ENCODE measurements at regions not wholly inside any gene's neighbourhood (a gene's known extent, or its start where the extent isn't known, plus 50 kb on each side); places are given as distances from the start of the nearest gene placed in this dataset.

GRCh38 chr1:54476530-54477109 is 70.4 kb upstream of the SSBP3 start:
- no peaks in the 10 kb centered on the region for H3K79me2 ChIP-seq (ENCODE audit: insufficient read depth, low read length)
- Mint-ChIP-seq H3K4me3 (ENCODE audit: unreplicated experiment) (no peak overlapping the region), H3K4me1 (ENCODE audit: low read depth, unreplicated experiment) (peaks cover 20% of the 10 kb centered on the region), H3K27ac (ENCODE audit: unreplicated experiment) (no peak overlapping the region), H3K27me3 (ENCODE audit: low read depth, unreplicated experiment) (peaks cover 32% of the 10 kb centered on the region), H3K9me3 (ENCODE audit: unreplicated experiment) (no peaks in the 10 kb centered on the region), H3K36me3 (ENCODE audit: low read depth, unreplicated experiment) (no peaks in the 10 kb centered on the region)
- H2AFZ ChIP-seq (ENCODE audit: low read depth, low read length) = no peak overlapping the region
- TF ChIP-seq, protein P1, sequence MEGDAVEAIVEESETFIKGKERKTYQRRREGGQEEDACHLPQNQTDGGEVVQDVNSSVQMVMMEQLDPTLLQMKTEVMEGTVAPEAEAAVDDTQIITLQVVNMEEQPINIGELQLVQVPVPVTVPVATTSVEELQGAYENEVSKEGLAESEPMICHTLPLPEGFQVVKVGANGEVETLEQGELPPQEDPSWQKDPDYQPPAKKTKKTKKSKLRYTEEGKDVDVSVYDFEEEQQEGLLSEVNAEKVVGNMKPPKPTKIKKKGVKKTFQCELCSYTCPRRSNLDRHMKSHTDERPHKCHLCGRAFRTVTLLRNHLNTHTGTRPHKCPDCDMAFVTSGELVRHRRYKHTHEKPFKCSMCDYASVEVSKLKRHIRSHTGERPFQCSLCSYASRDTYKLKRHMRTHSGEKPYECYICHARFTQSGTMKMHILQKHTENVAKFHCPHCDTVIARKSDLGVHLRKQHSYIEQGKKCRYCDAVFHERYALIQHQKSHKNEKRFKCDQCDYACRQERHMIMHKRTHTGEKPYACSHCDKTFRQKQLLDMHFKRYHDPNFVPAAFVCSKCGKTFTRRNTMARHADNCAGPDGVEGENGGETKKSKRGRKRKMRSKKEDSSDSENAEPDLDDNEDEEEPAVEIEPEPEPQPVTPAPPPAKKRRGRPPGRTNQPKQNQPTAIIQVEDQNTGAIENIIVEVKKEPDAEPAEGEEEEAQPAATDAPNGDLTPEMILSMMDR (IDR thresholded peaks at IDR 0.05; ENCODE audit: insufficient read depth, low read depth, low read length) = no peak
- TF ChIP-seq EZH2 (IDR thresholded peaks at IDR 0.05; ENCODE audit: insufficient read depth, low read length) = no peak
- FAIRE-seq = no peak
- no peak overlapping the region for H3K4me3 ChIP-seq (ENCODE audit: insufficient read depth, low read depth, low read length)
- H3K9me3 ChIP-seq (ENCODE audit: insufficient read depth, low read depth, low read length) = no peaks in the 10 kb centered on the region
- H4K20me1 ChIP-seq (ENCODE audit: insufficient read depth, low read length) = no peaks in the 10 kb centered on the region
- no peak overlapping the region for H3K9ac ChIP-seq (ENCODE audit: low read length)
- no peak overlapping the region for H3K4me2 ChIP-seq (ENCODE audit: low read length)
- no peak for DNase-seq (ENCODE audit: low read depth)
- no peaks in the 10 kb centered on the region for H3K36me3 ChIP-seq (ENCODE audit: insufficient read depth, low read length)
- H3K27me3 ChIP-seq (ENCODE audit: insufficient read depth, low read length) = peaks cover 26% of the 10 kb centered on the region
- H3K4me1 ChIP-seq (ENCODE audit: insufficient read depth, low read length) = peaks cover 5% of the 10 kb centered on the region
- no peak overlapping the region for H3K27ac ChIP-seq (ENCODE audit: low read depth, low read length)

DNA sequence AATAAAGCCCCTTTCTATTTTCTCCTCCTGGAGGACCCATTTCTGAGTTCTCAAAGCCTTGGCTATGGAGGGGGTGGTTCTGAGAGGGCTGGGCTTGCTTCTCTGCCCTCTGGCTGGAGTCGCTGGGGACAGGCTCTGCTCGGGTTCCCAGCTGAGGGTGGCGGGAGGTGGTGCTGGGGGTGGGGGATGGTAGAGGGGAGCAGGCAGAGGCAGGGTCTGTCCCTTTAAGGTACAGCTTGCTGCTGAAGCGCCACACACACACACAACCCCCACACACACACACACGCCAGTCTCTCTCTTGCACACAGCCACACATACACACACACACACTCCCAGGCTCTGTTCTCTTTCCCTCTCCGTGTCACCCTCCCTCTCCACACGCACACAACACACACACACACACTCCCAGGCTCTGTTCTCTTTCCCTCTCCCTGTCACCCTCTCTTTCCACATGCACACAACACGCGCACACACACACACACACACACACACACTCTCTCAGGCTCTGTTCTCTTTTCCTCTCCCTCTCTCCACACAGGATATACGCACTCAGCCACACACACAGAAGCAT is 69.8 kb upstream of the SSBP3 start:
- no peak overlapping the region for H3K9ac ChIP-seq (ENCODE audit: low read length)
- Mint-ChIP-seq H3K9me3 (ENCODE audit: unreplicated experiment) (no peaks in the 10 kb centered on the region), H3K4me3 (ENCODE audit: unreplicated experiment) (peak overlapping the region; percentile 56), H3K36me3 (ENCODE audit: low read depth, unreplicated experiment) (no peaks in the 10 kb centered on the region), H3K27ac (ENCODE audit: unreplicated experiment) (peak overlapping the region; percentile 18), H3K4me1 (ENCODE audit: low read depth, unreplicated experiment) (peaks cover 23% of the 10 kb centered on the region), H3K27me3 (ENCODE audit: low read depth, unreplicated experiment) (peaks cover 30% of the 10 kb centered on the region)
- no peak for FAIRE-seq
- no peak overlapping the region for H2AFZ ChIP-seq (ENCODE audit: low read depth, low read length)
- TF ChIP-seq, protein P1 (IDR thresholded peaks at IDR 0.05; ENCODE audit: insufficient read depth, low read depth, low read length) = no peak
- no peak for TF ChIP-seq EZH2 (IDR thresholded peaks at IDR 0.05; ENCODE audit: insufficient read depth, low read length)
- no peaks in the 10 kb centered on the region for H3K9me3 ChIP-seq (ENCODE audit: insufficient read depth, low read depth, low read length)
- no peak overlapping the region for H3K4me3 ChIP-seq (ENCODE audit: insufficient read depth, low read depth, low read length)
- H3K79me2 ChIP-seq (ENCODE audit: insufficient read depth, low read length) = no peaks in the 10 kb centered on the region
- H3K36me3 ChIP-seq (ENCODE audit: insufficient read depth, low read length) = no peaks in the 10 kb centered on the region
- peaks cover 26% of the 10 kb centered on the region for H3K27me3 ChIP-seq (ENCODE audit: insufficient read depth, low read length)
- no peak overlapping the region for H3K4me2 ChIP-seq (ENCODE audit: low read length)
- no peak overlapping the region for H3K27ac ChIP-seq (ENCODE audit: low read depth, low read length)
- H4K20me1 ChIP-seq (ENCODE audit: insufficient read depth, low read length) = no peaks in the 10 kb centered on the region
- peaks cover 5% of the 10 kb centered on the region for H3K4me1 ChIP-seq (ENCODE audit: insufficient read depth, low read length)
- DNase-seq (ENCODE audit: low read depth) = no peak

GRCh38 chr1:54475357-54475881 is 69.2 kb upstream of the SSBP3 start:
- Histone ChIP-seq H2AFZ (ENCODE audit: low read depth, low read length) (peak overlapping the region; percentile 41), H3K27ac (ENCODE audit: low read depth, low read length) (no peak overlapping the region), H3K79me2 (ENCODE audit: insufficient read depth, low read length) (no peaks in the 10 kb centered on the region), H3K4me3 (ENCODE audit: insufficient read depth, low read depth, low read length) (peak overlapping the region; percentile 24), H3K36me3 (ENCODE audit: insufficient read depth, low read length) (no peaks in the 10 kb centered on the region), H3K9ac (ENCODE audit: low read length) (no peak overlapping the region), H4K20me1 (ENCODE audit: insufficient read depth, low read length) (no peaks in the 10 kb centered on the region), H3K9me3 (ENCODE audit: insufficient read depth, low read depth, low read length) (no peaks in the 10 kb centered on the region), H3K4me2 (ENCODE audit: low read length) (peak overlapping the region; percentile 66), H3K4me1 (ENCODE audit: insufficient read depth, low read length) (peaks cover 5% of the 10 kb centered on the region), H3K27me3 (ENCODE audit: insufficient read depth, low read length) (peaks cover 26% of the 10 kb centered on the region)
- Mint-ChIP-seq H3K4me1 (ENCODE audit: low read depth, unreplicated experiment) (peaks cover 17% of the 10 kb centered on the region), H3K27me3 (ENCODE audit: low read depth, unreplicated experiment) (peaks cover 29% of the 10 kb centered on the region), H3K9me3 (ENCODE audit: unreplicated experiment) (no peaks in the 10 kb centered on the region), H3K4me3 (ENCODE audit: unreplicated experiment) (peak overlapping the region; percentile 41), H3K36me3 (ENCODE audit: low read depth, unreplicated experiment) (no peaks in the 10 kb centered on the region), H3K27ac (ENCODE audit: unreplicated experiment) (peak overlapping the region; percentile 18)
- TF ChIP-seq, protein P1 (IDR thresholded peaks at IDR 0.05; ENCODE audit: insufficient read depth, low read depth, low read length) = no peak
- peak; percentile 69 for TF ChIP-seq EZH2 (IDR thresholded peaks at IDR 0.05; ENCODE audit: insufficient read depth, low read length)
- FAIRE-seq (no peak), DNase-seq (ENCODE audit: low read depth) (no peak)

Measured in astrocyte (in vitro differentiated cells and primary cell).